Hematopoietic multipotent progenitor cell (in vitro differentiated cells): ENCODE measurements at regions not wholly inside any gene's neighbourhood (a gene's known extent, or its start where the extent isn't known, plus 50 kb on each side); places are given as distances from the start of the nearest gene placed in this dataset.

Experiments used
- DNase-seq, 3 donors: peaks; one replicate each; pipeline ENCODE4 v3.0.0-alpha.2; 2011 to 2015; ENCODE audit warnings: low read depth in 2 of 3, low spot score in 2 of 3

GRCh38 chr2:144598906-144599305 lies 79.0 kb upstream of the ZEB2 start:
- no peak for DNase-seq

GRCh38 chr2:144597894-144598593 lies 78.1 kb upstream of the ZEB2 start:
- DNase-seq, result no peak

GRCh38 chr2:144597388-144597787 lies 77.5 kb upstream of the ZEB2 start:
- no peak for DNase-seq

- DNase-seq, result peak in 2 of 3 donors; percentile 61 to 67
Measured at GRCh38 chr2:144596073-144596871, 76.4 kb upstream of the ZEB2 start.

GRCh38 chr2:144595686-144596072 lies 75.8 kb upstream of the ZEB2 start:
- no peak for DNase-seq

- peak in 1 of 3 donors; percentile 24 for DNase-seq
Measured at GRCh38 chr2:144595279-144595678, 75.4 kb upstream of the ZEB2 start.

- DNase-seq, result no peak
Measured at GRCh38 chr2:144593803-144594202, 73.9 kb upstream of the ZEB2 start.

GRCh38 chr2:144592500-144593256 lies 72.8 kb upstream of the ZEB2 start:
- no peak for DNase-seq

- no peak for DNase-seq
Measured at GRCh38 chr2:144587306-144587705, 67.4 kb upstream of the ZEB2 start.

GRCh38 chr2:144586476-144586875 lies 66.6 kb upstream of the ZEB2 start:
- DNase-seq, result peak in 1 of 3 donors; percentile 47

- peak in 1 of 3 donors; percentile 24 for DNase-seq
Measured at GRCh38 chr2:144583741-144584453, 64.0 kb upstream of the ZEB2 start.

- peak in 2 of 3 donors; percentile 47 to 62 for DNase-seq
Measured at GRCh38 chr2:144583381-144583729, 63.4 kb upstream of the ZEB2 start.

- peak in 2 of 3 donors; percentile 65 to 77 for DNase-seq
Measured at GRCh38 chr2:144582651-144583380, 62.9 kb upstream of the ZEB2 start.

- DNase-seq, result peak in 2 of 3 donors; percentile 72 to 82
Measured at GRCh38 chr2:144580521-144581161, 60.7 kb upstream of the ZEB2 start.

GRCh38 chr2:144579556-144579955 lies 59.6 kb upstream of the ZEB2 start:
- no peak for DNase-seq

GRCh38 chr2:144578099-144578498 lies 58.2 kb upstream of the ZEB2 start:
- DNase-seq, result no peak

GRCh38 chr2:144572977-144573376 lies 53.1 kb upstream of the ZEB2 start:
- no peak for DNase-seq

- no peak for DNase-seq
Measured at GRCh38 chr2:144571770-144572169, 51.9 kb upstream of the ZEB2 start.

- peak in 1 of 3 donors; percentile 52 for DNase-seq
Measured at GRCh38 chr2:144570566-144570965, 50.6 kb upstream of the ZEB2 start.
